IPS-18a (cell line): ENCODE measurements at regions not wholly inside any gene's neighbourhood (a gene's known extent, or its start where the extent isn't known, plus 50 kb on each side); places are given as distances from the start of the nearest gene placed in this dataset.

Source experiments
- H3K27ac ChIP-seq: one replicate; pipeline ENCODE4 v1.5.1; 2013; ENCODE audit warnings: low read length
- H3K27me3 ChIP-seq: one replicate; pipeline ENCODE4 v1.6.1; 2013; ENCODE audit warnings: mild to moderate bottlenecking, low read length; ENCODE audit not compliant: control insufficient read depth, insufficient read depth
- H3K36me3 ChIP-seq: one replicate; pipeline ENCODE4 v1.6.1; 2013; ENCODE audit warnings: low read depth, low read length; ENCODE audit not compliant: control insufficient read depth
- H3K4me1 ChIP-seq: one replicate; pipeline ENCODE4 v1.6.1; 2013; ENCODE audit warnings: low read depth, low read length; ENCODE audit not compliant: control insufficient read depth
- H3K4me3 ChIP-seq: one replicate; pipeline ENCODE4 v1.5.1; 2013; ENCODE audit warnings: low read length
- H3K9ac ChIP-seq: one replicate; pipeline ENCODE4 v1.6.1; 2013; ENCODE audit warnings: mild to moderate bottlenecking, low read length, moderate library complexity
- H3K9me3 ChIP-seq: one replicate; pipeline ENCODE4 v1.6.1; 2013; ENCODE audit warnings: low read depth, low read length; ENCODE audit not compliant: control insufficient read depth

DNA sequence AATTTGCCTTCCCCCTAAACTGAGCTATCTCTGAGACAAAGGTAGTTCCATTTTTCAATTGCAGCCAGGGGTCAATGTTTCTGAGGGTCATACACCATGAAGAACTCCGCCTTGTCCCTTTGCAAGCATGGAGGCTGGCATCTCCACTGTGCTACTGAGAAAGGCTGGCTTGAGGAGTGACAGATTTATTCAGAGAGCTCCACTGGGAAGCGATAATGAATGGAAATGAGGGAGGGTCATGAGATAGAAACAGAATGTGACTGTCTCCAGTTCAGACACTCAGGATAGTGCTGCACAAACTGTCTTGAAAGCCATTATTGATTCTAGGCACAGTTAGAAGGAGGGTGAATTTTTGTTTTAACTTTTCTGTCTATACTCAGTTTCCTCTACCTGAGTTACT, 197.5 kb downstream of the ZNF326 start:
- H3K27ac ChIP-seq, result no peak overlapping the region
- H3K4me1 ChIP-seq, result no peaks in the 10 kb centered on the region
- H3K4me3 ChIP-seq, result no peak overlapping the region
- no peaks in the 10 kb centered on the region for H3K36me3 ChIP-seq
- H3K9ac ChIP-seq, result no peak overlapping the region
- H3K27me3 ChIP-seq, result no peaks in the 10 kb centered on the region
- H3K9me3 ChIP-seq, result no peaks in the 10 kb centered on the region

DNA sequence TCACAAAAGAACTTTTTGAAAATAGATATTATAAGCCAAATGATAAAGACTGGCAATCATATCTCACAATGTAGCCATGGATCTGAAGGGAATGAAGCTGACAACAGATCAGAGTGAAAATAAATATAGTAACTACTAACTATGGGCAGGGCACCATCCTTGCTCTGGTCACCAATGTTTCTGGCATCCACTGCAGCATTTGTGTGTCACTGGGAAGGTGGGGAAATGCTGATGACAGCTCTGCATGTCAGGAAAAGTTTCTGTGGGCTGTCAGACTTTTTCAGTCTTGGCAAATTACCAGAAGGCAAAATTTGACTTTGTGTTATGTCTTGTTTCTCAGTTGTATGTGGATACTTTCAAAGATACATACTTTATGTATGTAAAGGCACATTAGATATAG, 195.6 kb downstream of the ZNF326 start:
- H3K9ac ChIP-seq, result no peak overlapping the region
- no peaks in the 10 kb centered on the region for H3K27me3 ChIP-seq
- H3K27ac ChIP-seq, result no peak overlapping the region
- H3K4me1 ChIP-seq, result no peaks in the 10 kb centered on the region
- H3K36me3 ChIP-seq, result no peaks in the 10 kb centered on the region
- H3K9me3 ChIP-seq, result no peaks in the 10 kb centered on the region
- no peak overlapping the region for H3K4me3 ChIP-seq

DNA sequence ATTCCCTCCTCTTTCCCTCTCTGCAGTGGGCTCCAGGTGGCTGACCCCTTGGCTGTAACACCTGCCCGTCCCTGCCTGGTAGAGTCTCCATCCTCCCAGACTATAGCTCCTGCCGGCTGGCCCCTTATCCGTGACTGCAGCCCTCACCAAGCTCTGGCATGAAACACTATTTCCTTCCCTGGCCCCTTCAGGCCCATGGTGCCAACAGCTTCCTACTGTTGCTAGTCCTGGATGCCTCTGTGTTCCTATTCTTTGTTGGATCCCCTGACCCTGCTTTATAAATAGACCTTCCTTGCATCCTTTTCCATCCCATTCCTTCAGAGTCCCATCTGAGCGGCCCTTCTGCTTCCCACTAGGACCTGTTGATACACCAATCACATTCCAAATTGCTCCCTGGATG, 195.0 kb downstream of the ZNF326 start:
- Histone ChIP-seq H3K4me1 (no peaks in the 10 kb centered on the region), H3K27ac (no peak overlapping the region), H3K36me3 (no peaks in the 10 kb centered on the region), H3K9ac (no peak overlapping the region), H3K4me3 (no peak overlapping the region), H3K27me3 (no peaks in the 10 kb centered on the region), H3K9me3 (no peaks in the 10 kb centered on the region)

DNA sequence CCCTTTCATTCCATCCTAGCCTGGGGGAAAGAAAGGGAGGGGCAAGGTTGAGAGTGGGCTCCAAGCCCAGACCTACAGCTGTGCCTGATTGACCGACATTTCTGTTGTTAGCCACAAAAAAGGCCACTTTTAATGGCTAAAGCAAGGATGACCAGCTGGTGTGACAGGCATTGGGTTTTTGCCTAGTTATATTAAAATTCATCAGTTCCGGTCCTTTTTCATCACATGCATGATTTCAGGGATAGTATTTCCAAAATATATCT, 192.3 kb downstream of the ZNF326 start:
- Histone ChIP-seq H3K4me3 (no peak overlapping the region), H3K27ac (no peak overlapping the region), H3K9me3 (no peaks in the 10 kb centered on the region), H3K9ac (no peak overlapping the region), H3K36me3 (no peaks in the 10 kb centered on the region), H3K4me1 (no peaks in the 10 kb centered on the region), H3K27me3 (no peaks in the 10 kb centered on the region)

DNA sequence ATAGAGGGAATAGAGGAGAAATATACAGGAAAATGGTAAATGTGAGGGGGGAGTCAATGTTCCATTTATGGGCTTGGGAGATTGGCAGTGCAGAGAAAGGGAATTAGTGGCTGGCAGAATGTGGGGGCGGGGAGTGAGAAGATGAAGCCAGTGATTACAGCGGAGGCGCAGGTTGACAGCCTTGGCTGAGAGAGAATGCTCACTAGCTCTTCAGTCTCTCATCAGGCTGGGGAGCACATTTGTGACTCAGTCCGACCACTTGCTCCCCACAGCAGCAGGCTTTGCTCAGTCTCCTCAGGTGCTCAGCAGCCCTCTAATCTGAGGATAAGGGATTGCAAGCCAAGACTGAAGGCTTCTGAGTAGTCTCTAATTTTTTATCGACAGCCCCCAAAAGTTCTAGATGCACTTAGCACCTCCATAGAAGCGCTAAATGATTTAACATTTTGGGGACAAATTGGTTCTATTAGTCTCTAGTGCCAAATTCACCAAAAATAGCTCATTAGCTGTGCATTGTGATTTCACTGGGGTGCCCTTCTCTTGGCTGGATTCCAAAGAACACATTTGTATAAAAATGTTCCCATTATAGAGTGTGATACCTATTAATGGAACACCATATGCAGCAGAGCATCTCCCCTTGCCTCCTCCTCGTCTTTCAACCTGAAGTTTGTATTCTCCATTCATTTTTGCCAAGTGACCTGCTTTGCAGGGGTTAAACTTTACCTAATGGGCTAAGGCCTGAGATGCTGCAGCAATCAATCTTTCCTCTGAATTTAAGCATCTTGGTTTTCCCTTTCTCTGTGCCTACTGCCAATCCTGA, 191.8 kb downstream of the ZNF326 start:
- Histone ChIP-seq H3K27me3 (no peaks in the 10 kb centered on the region), H3K9me3 (no peaks in the 10 kb centered on the region), H3K4me3 (no peak overlapping the region), H3K27ac (no peak overlapping the region), H3K36me3 (no peaks in the 10 kb centered on the region), H3K9ac (no peak overlapping the region), H3K4me1 (no peaks in the 10 kb centered on the region)

- Histone ChIP-seq H3K4me3 (no peak overlapping the region), H3K36me3 (no peaks in the 10 kb centered on the region), H3K9ac (no peak overlapping the region), H3K9me3 (no peaks in the 10 kb centered on the region), H3K27me3 (no peaks in the 10 kb centered on the region), H3K27ac (no peak overlapping the region), H3K4me1 (no peaks in the 10 kb centered on the region)
Observed at GRCh38 chr1:90176530-90176929, 181.6 kb downstream of the ZNF326 start.

DNA sequence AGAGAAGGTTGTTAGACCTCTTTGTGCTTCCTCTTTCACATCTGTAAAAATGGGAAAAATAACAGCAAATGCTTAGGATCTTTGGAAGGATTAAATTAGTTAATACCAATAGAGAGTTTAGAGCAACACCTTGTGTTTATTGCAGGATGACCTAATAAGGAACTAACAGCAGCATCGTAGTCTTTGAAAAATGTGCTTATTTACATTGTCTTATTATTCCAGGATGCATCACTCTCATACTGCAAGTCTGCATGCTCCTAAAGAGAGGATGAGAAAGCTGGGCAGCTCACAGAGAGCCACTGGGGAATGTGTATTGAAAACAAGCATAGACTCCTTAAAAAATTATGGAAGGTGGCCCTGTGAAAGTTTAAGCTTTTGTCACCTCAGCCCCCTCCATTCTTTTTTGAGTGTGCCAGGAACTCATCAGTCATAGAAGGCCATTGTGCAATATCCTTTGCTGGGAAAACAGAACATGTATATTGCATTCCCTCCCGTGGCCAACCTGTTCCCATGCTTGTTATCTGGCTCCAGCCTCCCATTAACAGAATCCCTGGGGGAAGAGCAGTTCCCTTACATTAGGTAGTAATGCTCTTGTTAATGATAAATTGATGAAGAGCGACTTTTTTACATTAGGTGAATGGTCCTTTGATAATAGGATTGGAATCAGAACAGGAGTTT, 180.7 kb downstream of the ZNF326 start:
- Histone ChIP-seq H3K9ac (no peak overlapping the region), H3K9me3 (no peaks in the 10 kb centered on the region), H3K27me3 (no peaks in the 10 kb centered on the region), H3K36me3 (no peaks in the 10 kb centered on the region), H3K4me3 (no peak overlapping the region), H3K27ac (no peak overlapping the region), H3K4me1 (no peaks in the 10 kb centered on the region)

GRCh38 chr1:90174246-90174645, 179.3 kb downstream of the ZNF326 start:
- H3K27me3 ChIP-seq, result no peaks in the 10 kb centered on the region
- H3K4me1 ChIP-seq, result no peaks in the 10 kb centered on the region
- no peak overlapping the region for H3K9ac ChIP-seq
- H3K9me3 ChIP-seq, result no peaks in the 10 kb centered on the region
- no peak overlapping the region for H3K27ac ChIP-seq
- H3K4me3 ChIP-seq, result no peak overlapping the region
- no peaks in the 10 kb centered on the region for H3K36me3 ChIP-seq

DNA sequence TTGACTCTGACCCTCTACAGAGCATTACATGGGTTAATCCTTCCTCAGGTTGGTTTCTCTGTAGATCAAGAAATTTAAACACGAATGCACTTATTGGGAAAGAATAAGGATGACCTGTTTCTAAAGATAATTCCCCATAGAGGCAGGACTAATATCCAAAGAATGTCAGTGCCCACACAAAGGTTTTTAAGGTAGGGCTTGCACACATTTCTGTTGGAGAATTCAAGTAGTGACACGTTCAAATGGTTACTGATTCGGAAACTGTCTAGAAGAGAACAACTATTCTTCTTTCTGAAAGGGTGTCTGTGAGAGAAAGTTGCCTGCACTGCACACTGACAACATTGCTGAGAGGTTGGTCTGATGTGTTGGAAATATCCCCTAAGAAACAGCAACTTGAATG, 167.3 kb downstream of the ZNF326 start:
- H3K36me3 ChIP-seq, result no peaks in the 10 kb centered on the region
- peaks cover 4% of the 10 kb centered on the region for H3K9me3 ChIP-seq
- no peaks in the 10 kb centered on the region for H3K4me1 ChIP-seq
- no peaks in the 10 kb centered on the region for H3K27me3 ChIP-seq
- no peak overlapping the region for H3K9ac ChIP-seq
- H3K27ac ChIP-seq, result no peak overlapping the region
- H3K4me3 ChIP-seq, result no peak overlapping the region

DNA sequence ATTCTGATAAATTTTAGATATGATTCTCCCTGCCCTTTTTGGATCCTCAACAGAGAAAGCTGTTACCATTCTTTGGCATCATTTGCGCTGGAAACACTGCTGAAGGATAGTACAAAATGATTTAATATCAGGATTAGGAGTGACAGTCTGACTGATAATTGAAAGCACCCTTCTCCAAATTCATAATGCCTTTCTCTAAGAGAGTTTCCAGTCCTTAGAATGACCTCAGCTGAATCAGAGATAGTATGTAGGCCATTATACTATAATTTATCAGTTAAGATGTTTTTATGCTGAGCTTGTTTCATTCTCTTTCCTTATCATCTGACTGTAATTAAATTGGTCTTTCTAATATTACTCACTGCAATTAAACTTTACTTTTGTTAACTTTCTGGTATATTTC, 166.7 kb downstream of the ZNF326 start:
- H3K27ac ChIP-seq, result no peak overlapping the region
- H3K36me3 ChIP-seq, result no peaks in the 10 kb centered on the region
- peaks cover 2% of the 10 kb centered on the region for H3K9me3 ChIP-seq

GRCh38 chr1:90155721-90156487, 161.0 kb downstream of the ZNF326 start:
- no peaks in the 10 kb centered on the region for H3K36me3 ChIP-seq
- no peaks in the 10 kb centered on the region for H3K9me3 ChIP-seq
- no peak overlapping the region for H3K4me3 ChIP-seq
- H3K9ac ChIP-seq, result no peak overlapping the region
- H3K4me1 ChIP-seq, result no peaks in the 10 kb centered on the region
- H3K27ac ChIP-seq, result no peak overlapping the region
- no peaks in the 10 kb centered on the region for H3K27me3 ChIP-seq

More for the DNA sequence above, 166.7 kb downstream of the ZNF326 start:
- no peaks in the 10 kb centered on the region for H3K27me3 ChIP-seq
- no peaks in the 10 kb centered on the region for H3K4me1 ChIP-seq
- H3K9ac ChIP-seq, result no peak overlapping the region
- no peak overlapping the region for H3K4me3 ChIP-seq
